ENCODE measurements at regions not wholly inside any gene's neighbourhood (a gene's known extent, or its start where the extent isn't known, plus 50 kb on each side); places are given as distances from the start of the nearest gene placed in this dataset.

DNA sequence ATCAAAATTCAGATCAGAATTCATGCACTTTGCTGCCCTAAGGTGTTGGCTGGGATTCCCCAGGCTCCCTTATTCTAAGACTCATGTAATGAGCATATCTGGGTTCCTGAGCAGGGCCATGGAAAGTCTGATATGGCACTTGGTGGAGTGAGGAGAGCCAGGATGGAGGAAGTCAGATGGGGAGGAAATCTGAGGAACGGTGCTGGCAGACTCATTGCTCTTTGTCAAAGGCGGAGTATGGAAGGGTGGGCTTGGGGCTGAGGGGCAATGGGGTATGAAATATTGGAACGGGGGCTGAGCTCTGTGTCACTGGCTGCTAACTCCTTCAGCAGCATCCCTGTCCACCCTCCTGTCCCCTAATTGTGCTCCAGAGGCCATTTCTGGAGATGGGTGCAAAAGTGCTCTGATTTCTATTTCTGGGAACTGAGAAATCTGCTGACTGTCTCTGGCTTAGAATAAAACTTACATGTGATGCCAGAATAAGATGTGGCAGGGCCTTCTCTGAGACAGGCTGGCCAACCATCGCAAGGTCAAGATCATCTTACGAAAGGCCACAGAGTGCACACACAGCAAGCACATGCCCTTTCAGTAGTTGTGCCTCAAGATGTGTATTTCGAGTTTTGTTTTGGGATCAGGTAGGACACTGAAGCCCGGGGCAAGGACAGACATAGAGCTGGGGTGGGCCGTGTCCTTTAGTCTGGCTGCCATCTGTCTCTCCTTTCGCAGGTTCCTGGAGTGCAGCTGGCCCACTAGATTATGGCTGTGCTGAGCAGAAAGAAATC, 480.0 kb upstream of the HS6ST1 start:
- TF ChIP-seq EZH2phosphoT487 (IDR thresholded peaks at IDR 0.05; ENCODE audit: low read depth): no peak
- TF ChIP-seq, protein P1, sequence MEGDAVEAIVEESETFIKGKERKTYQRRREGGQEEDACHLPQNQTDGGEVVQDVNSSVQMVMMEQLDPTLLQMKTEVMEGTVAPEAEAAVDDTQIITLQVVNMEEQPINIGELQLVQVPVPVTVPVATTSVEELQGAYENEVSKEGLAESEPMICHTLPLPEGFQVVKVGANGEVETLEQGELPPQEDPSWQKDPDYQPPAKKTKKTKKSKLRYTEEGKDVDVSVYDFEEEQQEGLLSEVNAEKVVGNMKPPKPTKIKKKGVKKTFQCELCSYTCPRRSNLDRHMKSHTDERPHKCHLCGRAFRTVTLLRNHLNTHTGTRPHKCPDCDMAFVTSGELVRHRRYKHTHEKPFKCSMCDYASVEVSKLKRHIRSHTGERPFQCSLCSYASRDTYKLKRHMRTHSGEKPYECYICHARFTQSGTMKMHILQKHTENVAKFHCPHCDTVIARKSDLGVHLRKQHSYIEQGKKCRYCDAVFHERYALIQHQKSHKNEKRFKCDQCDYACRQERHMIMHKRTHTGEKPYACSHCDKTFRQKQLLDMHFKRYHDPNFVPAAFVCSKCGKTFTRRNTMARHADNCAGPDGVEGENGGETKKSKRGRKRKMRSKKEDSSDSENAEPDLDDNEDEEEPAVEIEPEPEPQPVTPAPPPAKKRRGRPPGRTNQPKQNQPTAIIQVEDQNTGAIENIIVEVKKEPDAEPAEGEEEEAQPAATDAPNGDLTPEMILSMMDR (IDR thresholded peaks at IDR 0.05; ENCODE audit: low read depth, low read length): no peak
- Histone ChIP-seq H3K9ac (ENCODE audit: low read length) (no peak overlapping the region), H4K20me1 (ENCODE audit: insufficient read depth, low read length) (no peaks in the 10 kb centered on the region), H3K36me3 (replicated peaks; ENCODE audit: low read depth, low read length) (no peaks in the 10 kb centered on the region), H3K27me3 (ENCODE audit: low read depth, low read length) (0 out of 2 replicates have a peak, but pooled peaks cover 3% of the 10 kb centered on the region), H3K9me3 (ENCODE audit: insufficient read depth, low read length) (no peaks in the 10 kb centered on the region), H3K4me2 (ENCODE audit: low read length) (no peak overlapping the region), H3K4me1 (ENCODE audit: low read length) (no peaks in the 10 kb centered on the region), H3K79me2 (ENCODE audit: low read length) (no peaks in the 10 kb centered on the region), H3K4me3 (ENCODE audit: low read length) (no peak overlapping the region), H3K27ac (ENCODE audit: low read length) (no peak overlapping the region), H2AFZ (ENCODE audit: low read depth, low read length) (no peak overlapping the region)

DNA sequence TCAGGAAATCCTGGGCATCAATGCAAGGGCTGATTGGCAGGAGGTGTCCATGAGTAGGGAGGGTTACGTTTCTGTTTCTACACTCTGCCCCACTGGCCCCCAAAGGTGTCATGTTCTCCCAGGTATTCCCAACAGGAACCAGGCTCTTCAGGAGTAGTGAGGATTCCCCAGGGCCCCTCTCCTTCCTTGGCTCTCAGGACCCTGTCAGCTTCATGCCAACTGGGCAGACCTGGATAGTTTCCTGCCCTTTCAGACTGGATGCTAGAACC, 480.6 kb upstream of the HS6ST1 start:
- H3K36me3 ChIP-seq (replicated peaks; ENCODE audit: low read depth, low read length): no peaks in the 10 kb centered on the region
- H3K79me2 ChIP-seq (ENCODE audit: low read length): no peaks in the 10 kb centered on the region
- no peak overlapping the region for H3K4me3 ChIP-seq (ENCODE audit: low read length)
- no peaks in the 10 kb centered on the region for H3K9me3 ChIP-seq (ENCODE audit: insufficient read depth, low read length)
- H2AFZ ChIP-seq (ENCODE audit: low read depth, low read length): no peak overlapping the region
- H3K27ac ChIP-seq (ENCODE audit: low read length): no peak overlapping the region
- TF ChIP-seq EZH2phosphoT487 (IDR thresholded peaks at IDR 0.05; ENCODE audit: low read depth): no peak
- TF ChIP-seq, protein P1 (IDR thresholded peaks at IDR 0.05; ENCODE audit: low read depth, low read length): no peak
- no peak overlapping the region for H3K9ac ChIP-seq (ENCODE audit: low read length)
- no peaks in the 10 kb centered on the region for H3K4me1 ChIP-seq (ENCODE audit: low read length)
- no peak overlapping the region for H3K4me2 ChIP-seq (ENCODE audit: low read length)
- H4K20me1 ChIP-seq (ENCODE audit: insufficient read depth, low read length): no peaks in the 10 kb centered on the region
- H3K27me3 ChIP-seq (ENCODE audit: low read depth, low read length): 0 out of 2 replicates have a peak, but pooled peaks cover 3% of the 10 kb centered on the region

DNA sequence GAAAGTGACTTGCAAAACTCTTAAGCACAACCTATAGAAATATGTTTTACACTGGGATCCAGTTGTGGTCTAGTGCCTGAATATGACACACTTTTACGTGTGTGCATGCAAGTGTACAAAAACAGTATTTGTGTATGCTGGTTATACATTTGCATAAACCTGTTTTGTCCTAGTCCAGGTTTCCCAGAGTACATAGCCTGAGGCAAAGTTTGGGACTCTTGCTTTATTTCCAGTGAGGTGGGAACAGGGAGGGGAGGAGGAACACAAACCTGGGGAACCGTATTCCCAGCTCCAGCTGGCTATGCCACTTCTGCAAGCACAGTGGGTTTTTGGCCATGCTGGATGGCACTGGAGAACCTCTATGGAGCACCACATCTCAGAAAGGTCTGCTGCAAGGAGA, 481.1 kb upstream of the HS6ST1 start:
- Histone ChIP-seq H2AFZ (ENCODE audit: low read depth, low read length) (no peak overlapping the region), H3K9me3 (ENCODE audit: insufficient read depth, low read length) (no peaks in the 10 kb centered on the region), H3K79me2 (ENCODE audit: low read length) (no peaks in the 10 kb centered on the region), H3K4me3 (ENCODE audit: low read length) (no peak overlapping the region), H4K20me1 (ENCODE audit: insufficient read depth, low read length) (no peaks in the 10 kb centered on the region), H3K27me3 (ENCODE audit: low read depth, low read length) (0 out of 2 replicates have a peak, but pooled peaks cover 3% of the 10 kb centered on the region), H3K36me3 (replicated peaks; ENCODE audit: low read depth, low read length) (no peaks in the 10 kb centered on the region), H3K4me1 (ENCODE audit: low read length) (no peaks in the 10 kb centered on the region), H3K27ac (ENCODE audit: low read length) (no peak overlapping the region), H3K9ac (ENCODE audit: low read length) (no peak overlapping the region), H3K4me2 (ENCODE audit: low read length) (no peak overlapping the region)
- TF ChIP-seq, protein P1 (IDR thresholded peaks at IDR 0.05; ENCODE audit: low read depth, low read length): no peak
- no peak for TF ChIP-seq EZH2phosphoT487 (IDR thresholded peaks at IDR 0.05; ENCODE audit: low read depth)

DNA sequence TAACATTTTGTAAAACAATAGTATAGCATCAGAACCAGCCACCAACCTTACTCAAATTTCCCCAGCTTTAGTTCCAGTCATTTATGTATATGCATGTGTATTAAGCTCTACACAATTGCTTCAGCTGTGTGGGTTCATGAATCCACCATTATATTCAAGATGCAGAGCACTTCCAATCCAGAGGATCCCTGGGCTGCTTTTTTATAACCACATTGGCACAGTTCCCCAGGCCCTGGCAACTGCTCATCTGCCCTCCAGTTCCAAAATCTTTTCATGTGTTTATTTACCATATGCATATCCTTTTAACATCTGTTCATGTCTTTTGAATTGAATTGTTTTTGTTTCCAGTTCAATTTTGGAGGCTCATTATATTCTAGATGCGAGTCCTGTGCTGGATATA, 482.9 kb upstream of the HS6ST1 start:
- TF ChIP-seq EZH2phosphoT487 (IDR thresholded peaks at IDR 0.05; ENCODE audit: low read depth): no peak
- TF ChIP-seq, protein P1 (IDR thresholded peaks at IDR 0.05; ENCODE audit: low read depth, low read length): no peak
- Histone ChIP-seq H3K9ac (ENCODE audit: low read length) (no peak overlapping the region), H3K79me2 (ENCODE audit: low read length) (no peaks in the 10 kb centered on the region), H3K27ac (ENCODE audit: low read length) (no peak overlapping the region), H4K20me1 (ENCODE audit: insufficient read depth, low read length) (no peaks in the 10 kb centered on the region), H2AFZ (ENCODE audit: low read depth, low read length) (no peak overlapping the region), H3K4me1 (ENCODE audit: low read length) (no peaks in the 10 kb centered on the region), H3K9me3 (ENCODE audit: insufficient read depth, low read length) (no peaks in the 10 kb centered on the region), H3K4me2 (ENCODE audit: low read length) (no peak overlapping the region), H3K36me3 (replicated peaks; ENCODE audit: low read depth, low read length) (no peaks in the 10 kb centered on the region), H3K4me3 (ENCODE audit: low read length) (no peak overlapping the region), H3K27me3 (ENCODE audit: low read depth, low read length) (peaks cover 3% of the 10 kb centered on the region; the same call in 1 of the 2 replicates)
